Bronchial epithelial cell (primary cell): ENCODE measurements at regions not wholly inside any gene's neighbourhood (a gene's known extent, or its start where the extent isn't known, plus 50 kb on each side); places are given as distances from the start of the nearest gene placed in this dataset.
A peak's percentile ranks its signal among the peaks of the same experiment; 100 is the strongest.

ENCODE experiments used
- DNase-seq: peaks from one replicate; pipeline ENCODE4 v3.0.0-alpha.2; 2010; ENCODE audit warnings: low read depth
- FAIRE-seq: peaks from 2 replicates; lab custom pipeline; 2011; peaks lifted over from hg19 to GRCh38; lab: Jason Lieb, UNC
- H3K27me3 ChIP-seq: 2 replicates; pipeline ENCODE4 v1.5.1; 2011; ENCODE audit warnings: low read length; ENCODE audit not compliant: control insufficient read depth, insufficient read depth
- H3K36me3 ChIP-seq: 2 replicates; pipeline ENCODE4 v1.5.1; 2011; ENCODE audit warnings: low read length; ENCODE audit not compliant: control insufficient read depth, insufficient read depth
- H3K4me3 ChIP-seq: 2 replicates; pipeline ENCODE4 v1.5.1; 2011; ENCODE audit warnings: mild to moderate bottlenecking, low read depth, low read length, control low read depth
- CTCF ChIP-seq: IDR thresholded peaks from 2 replicates; pipeline ENCODE4 v1.5.1; 2011; ENCODE audit warnings: mild to moderate bottlenecking, moderate library complexity, low read length, control low read depth, inconsistent platforms; ENCODE audit not compliant: insufficient read depth, severe bottlenecking

GRCh38 chr5:124061068-124061430 lies 549.1 kb downstream of the CSNK1G3 start:
- H3K27me3 ChIP-seq, result peaks cover 3% of the 10 kb centered on the region
- H3K36me3 ChIP-seq, result no peaks in the 10 kb centered on the region
- DNase-seq (no peak), FAIRE-seq (no peak)
- no peak overlapping the region for H3K4me3 ChIP-seq
- TF ChIP-seq CTCF, result no peak

GRCh38 chr5:124060413-124061067 lies 548.6 kb downstream of the CSNK1G3 start:
- TF ChIP-seq CTCF, result no peak
- H3K4me3 ChIP-seq, result no peak overlapping the region
- FAIRE-seq (no peak), DNase-seq (no peak)
- H3K36me3 ChIP-seq, result no peaks in the 10 kb centered on the region
- H3K27me3 ChIP-seq, result peaks cover 6% of the 10 kb centered on the region

GRCh38 chr5:124060011-124060410 lies 548.0 kb downstream of the CSNK1G3 start:
- Histone ChIP-seq H3K36me3 (no peaks in the 10 kb centered on the region), H3K4me3 (no peak overlapping the region), H3K27me3 (peaks cover 8% of the 10 kb centered on the region)
- no peak for FAIRE-seq
- no peak for TF ChIP-seq CTCF
- DNase-seq, result no peak

- DNase-seq (peak; percentile 84), FAIRE-seq (no peak)
- no peak for TF ChIP-seq CTCF
- no peak overlapping the region for H3K4me3 ChIP-seq
- H3K36me3 ChIP-seq, result no peaks in the 10 kb centered on the region
- H3K27me3 ChIP-seq, result peaks cover 8% of the 10 kb centered on the region
Measured at GRCh38 chr5:124059200-124059599, 547.2 kb downstream of the CSNK1G3 start.

- Histone ChIP-seq H3K36me3 (no peaks in the 10 kb centered on the region), H3K4me3 (no peak overlapping the region), H3K27me3 (peaks cover 8% of the 10 kb centered on the region)
- peak; percentile 7 for FAIRE-seq
- no peak for TF ChIP-seq CTCF
- DNase-seq, result no peak
Measured at GRCh38 chr5:124057724-124058231, 545.8 kb downstream of the CSNK1G3 start.
